Liver (tissue), 8 donors: ENCODE measurements at regions not wholly inside any gene's neighbourhood (a gene's known extent, or its start where the extent isn't known, plus 50 kb on each side); places are given as distances from the start of the nearest gene placed in this dataset.

Experiments used
- DNase-seq: peaks from one replicate; pipeline ENCODE4 v3.0.0-alpha.2; 2017; ENCODE audit warnings: low spot score
- H3K27ac ChIP-seq, 2 donors: one replicate each; pipeline ENCODE4 v1.7.0; 2013; ENCODE audit warnings: inconsistent platforms in 2 of 2, low read length in 2 of 2, control low read depth in 1 of 2, low read depth in 1 of 2, mild to moderate bottlenecking in 1 of 2
- H3K27me3 ChIP-seq, 4 donors: one replicate each; pipeline versions ENCODE4 v1.6.1 to v1.7.0; 2013; ENCODE audit warnings: low read length in 3 of 4, inconsistent platforms in 1 of 4, mild to moderate bottlenecking in 1 of 4, moderate library complexity in 1 of 4; ENCODE audit not compliant: control insufficient read depth in 4 of 4, insufficient read depth in 4 of 4
- H3K36me3 ChIP-seq, 4 donors: one replicate each; pipeline versions ENCODE4 v1.6.1 to v1.7.0; 2013; ENCODE audit warnings: low read length in 3 of 4, mild to moderate bottlenecking in 3 of 4, low read depth in 1 of 4, moderate library complexity in 1 of 4; ENCODE audit not compliant: control insufficient read depth in 4 of 4, insufficient read depth in 3 of 4
- H3K4me1 ChIP-seq, 4 donors: one replicate each; pipeline versions ENCODE4 v1.6.1 to v1.7.0; 2013; ENCODE audit warnings: low read length in 3 of 4, mild to moderate bottlenecking in 3 of 4, moderate library complexity in 1 of 4; ENCODE audit not compliant: control insufficient read depth in 4 of 4, insufficient read depth in 4 of 4
- H3K4me3 ChIP-seq, 3 donors: one replicate each; pipeline versions ENCODE4 v1.6.1 to v1.7.0; 2013; ENCODE audit warnings: low read length in 3 of 3, control low read depth in 1 of 3, low read depth in 1 of 3, mild to moderate bottlenecking in 1 of 3
- H3K9ac ChIP-seq, 2 donors: one replicate each; pipeline ENCODE4 v1.7.0; 2013; ENCODE audit warnings: low read length in 2 of 2, mild to moderate bottlenecking in 2 of 2, moderate library complexity in 2 of 2, control low read depth in 1 of 2, low read depth in 1 of 2
- H3K9me3 ChIP-seq, 4 donors: one replicate each; pipeline versions ENCODE4 v1.6.1 to v1.7.0; 2013; ENCODE audit warnings: low read length in 3 of 4; ENCODE audit not compliant: control insufficient read depth in 4 of 4
- EGR1 ChIP-seq, 2 donors: IDR thresholded peaks; 2 replicates each; pipeline ENCODE4 v1.6.1; 2016 to 2018; ENCODE audit warnings: antibody characterized with exemption in 2 of 2, low read depth in 2 of 2
- FOXA1 ChIP-seq: IDR thresholded peaks from 2 replicates; pipeline ENCODE4 v1.6.1; 2016; ENCODE audit warnings: antibody characterized with exemption
- FOXA2 ChIP-seq: IDR thresholded peaks from 2 replicates; pipeline ENCODE4 v1.6.1; 2016; ENCODE audit warnings: antibody characterized with exemption
- GABPA ChIP-seq, 2 donors: IDR thresholded peaks in 1 of 2; conservative IDR thresholded peaks in 1 of 2; 2 replicates each; pipeline ENCODE4 v1.6.1; 2016; ENCODE audit warnings: antibody characterized with exemption in 2 of 2, mild to moderate bottlenecking in 1 of 2, moderate library complexity in 1 of 2
- HNF4A ChIP-seq, 2 donors: conservative IDR thresholded peaks; 2 replicates each; pipeline ENCODE4 v1.6.1; 2016; ENCODE audit warnings: antibody characterized with exemption in 2 of 2, mild to moderate bottlenecking in 2 of 2
- HNF4G ChIP-seq: IDR thresholded peaks from 2 replicates; pipeline ENCODE4 v1.6.1; 2016; ENCODE audit warnings: antibody characterized with exemption
- JUND ChIP-seq, 2 donors: IDR thresholded peaks; 2 replicates each; pipeline ENCODE4 v1.6.1; 2016; ENCODE audit warnings: antibody characterized with exemption in 2 of 2
- NR2F2 ChIP-seq: IDR thresholded peaks from 2 replicates; pipeline ENCODE4 v1.6.1; 2016; ENCODE audit warnings: antibody characterized with exemption
- RAD21 ChIP-seq, 2 donors: IDR thresholded peaks; 2 replicates each; pipeline ENCODE4 v1.6.1; 2016; ENCODE audit warnings: antibody characterized with exemption in 2 of 2, mild to moderate bottlenecking in 2 of 2
- RXRA ChIP-seq, 2 donors: IDR thresholded peaks; 2 replicates each; pipeline ENCODE4 v1.6.1; 2017 to 2018; ENCODE audit warnings: antibody characterized with exemption in 2 of 2, mild to moderate bottlenecking in 1 of 2
- SP1 ChIP-seq: IDR thresholded peaks from 2 replicates; pipeline ENCODE4 v1.6.1; 2018; ENCODE audit warnings: antibody characterized with exemption, mild to moderate bottlenecking
- TAF1 ChIP-seq: conservative IDR thresholded peaks from 2 replicates; pipeline ENCODE4 v1.6.1; 2016; ENCODE audit warnings: antibody characterized with exemption, mild to moderate bottlenecking
- YY1 ChIP-seq: IDR thresholded peaks from 2 replicates; pipeline ENCODE4 v1.6.1; 2016; ENCODE audit warnings: antibody characterized with exemption, mild to moderate bottlenecking
- WGBS: extraction: QIAGEN DNeasy Blood & Tissue Kit; methylation state at CpG from one replicate; pipeline ENCODE4 v1.1.7; 2013; 5-methylcytosine and 5-hydroxymethylcytosine counted together
- TF ChIP-seq, protein P1 (sequence below): fragments of 150-350 bp; IDR thresholded peaks from 2 replicates; pipeline ENCODE4 v1.5.1; 2017; ENCODE audit warnings: improper control_type of control experiment, low read depth, low read length; ENCODE audit not compliant: missing input control
- TF ChIP-seq, protein P2 (sequence below): IDR thresholded peaks from 2 replicates; pipeline ENCODE4 v1.6.1; 2016; ENCODE audit warnings: antibody characterized with exemption, mild to moderate bottlenecking
- TF ChIP-seq, protein P3 (sequence below): IDR thresholded peaks from 2 replicates; pipeline ENCODE4 v1.6.1; 2016; ENCODE audit warnings: antibody characterized with exemption
- donor health status: healthy.
- donor health status: healthy.
- donor health status: healthy.
- donor health status: healthy.
- donor health status: healthy.

DNA sequence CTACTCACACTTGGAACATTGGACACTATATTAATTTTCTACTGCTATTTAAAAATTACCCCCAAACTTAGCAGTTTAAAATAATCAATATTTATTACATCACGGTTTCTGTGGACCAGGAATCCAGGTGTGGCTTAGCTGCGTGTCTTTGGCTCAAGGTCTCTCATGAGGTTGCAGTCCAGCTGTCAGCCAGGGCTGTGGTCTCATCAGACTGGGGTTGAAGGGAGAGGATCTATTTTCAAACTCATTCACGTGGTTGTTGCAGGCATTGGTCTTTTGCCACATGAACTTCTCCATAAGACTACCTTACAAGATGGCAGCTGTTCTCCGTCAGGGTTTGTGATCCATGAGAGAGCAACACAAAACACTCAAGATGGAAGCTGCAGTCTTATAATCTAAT lies 343.0 kb downstream of the BCAT1 start:
- no peaks in the 10 kb centered on the region for H3K9me3 ChIP-seq
- WGBS, result 70% methylated on average over 4 of the region's 4 CpGs
- no peaks in the 10 kb centered on the region for H3K27me3 ChIP-seq
- no peak overlapping the region for H3K4me3 ChIP-seq
- H3K9ac ChIP-seq, result no peak overlapping the region
- TF ChIP-seq GABPA (IDR thresholded peaks at IDR 0.05 in 1 of 2, conservative IDR thresholded peaks at IDR 0.05 in 1 of 2) (no peak), EGR1 (IDR thresholded peaks at IDR 0.05; ENCODE audit: low read depth in 2 of 2) (no peak), FOXA2 (no peak), RXRA (IDR thresholded peaks at IDR 0.05) (no peak), RAD21 (IDR thresholded peaks at IDR 0.05) (no peak), HNF4G (no peak), NR2F2 (no peak), SP1 (no peak), HNF4A (conservative IDR thresholded peaks at IDR 0.05) (no peak), JUND (IDR thresholded peaks at IDR 0.05) (no peak), FOXA1 (no peak)
- TF ChIP-seq, protein P1, sequence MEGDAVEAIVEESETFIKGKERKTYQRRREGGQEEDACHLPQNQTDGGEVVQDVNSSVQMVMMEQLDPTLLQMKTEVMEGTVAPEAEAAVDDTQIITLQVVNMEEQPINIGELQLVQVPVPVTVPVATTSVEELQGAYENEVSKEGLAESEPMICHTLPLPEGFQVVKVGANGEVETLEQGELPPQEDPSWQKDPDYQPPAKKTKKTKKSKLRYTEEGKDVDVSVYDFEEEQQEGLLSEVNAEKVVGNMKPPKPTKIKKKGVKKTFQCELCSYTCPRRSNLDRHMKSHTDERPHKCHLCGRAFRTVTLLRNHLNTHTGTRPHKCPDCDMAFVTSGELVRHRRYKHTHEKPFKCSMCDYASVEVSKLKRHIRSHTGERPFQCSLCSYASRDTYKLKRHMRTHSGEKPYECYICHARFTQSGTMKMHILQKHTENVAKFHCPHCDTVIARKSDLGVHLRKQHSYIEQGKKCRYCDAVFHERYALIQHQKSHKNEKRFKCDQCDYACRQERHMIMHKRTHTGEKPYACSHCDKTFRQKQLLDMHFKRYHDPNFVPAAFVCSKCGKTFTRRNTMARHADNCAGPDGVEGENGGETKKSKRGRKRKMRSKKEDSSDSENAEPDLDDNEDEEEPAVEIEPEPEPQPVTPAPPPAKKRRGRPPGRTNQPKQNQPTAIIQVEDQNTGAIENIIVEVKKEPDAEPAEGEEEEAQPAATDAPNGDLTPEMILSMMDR, result no peak
- no peaks in the 10 kb centered on the region for H3K4me1 ChIP-seq
- H3K36me3 ChIP-seq, result no peaks in the 10 kb centered on the region
- no peak overlapping the region for H3K27ac ChIP-seq
- no peak for DNase-seq

DNA sequence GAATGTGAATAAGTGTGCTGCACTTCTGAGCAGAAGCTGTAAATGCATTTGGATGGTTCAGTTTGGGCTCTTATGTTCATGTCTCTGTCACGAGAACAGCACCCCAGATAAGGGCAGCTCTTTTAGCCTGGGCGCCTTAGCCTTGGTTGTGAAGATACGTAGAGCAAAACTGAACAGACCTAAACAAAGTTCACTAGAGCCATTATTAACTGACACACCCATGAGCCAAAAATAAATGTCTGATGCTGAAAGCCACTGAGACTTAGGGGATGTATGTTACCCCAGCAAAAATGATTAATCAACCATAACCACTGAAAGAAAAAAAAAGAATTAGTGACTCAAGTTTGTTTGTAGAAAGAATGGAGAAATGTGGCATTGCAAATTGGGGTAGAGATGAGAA lies 343.4 kb downstream of the BCAT1 start:
- H3K9me3 ChIP-seq, result no peaks in the 10 kb centered on the region
- 50% methylated on average over 3 of the region's 3 CpGs for WGBS
- no peaks in the 10 kb centered on the region for H3K27me3 ChIP-seq
- no peak for DNase-seq
- H3K27ac ChIP-seq, result no peak overlapping the region
- H3K9ac ChIP-seq, result no peak overlapping the region
- H3K4me3 ChIP-seq, result no peak overlapping the region
- no peaks in the 10 kb centered on the region for H3K36me3 ChIP-seq
- no peak for TF ChIP-seq JUND (IDR thresholded peaks at IDR 0.05)
- TF ChIP-seq FOXA1, result no peak
- TF ChIP-seq YY1, result no peak
- TF ChIP-seq, protein P2, sequence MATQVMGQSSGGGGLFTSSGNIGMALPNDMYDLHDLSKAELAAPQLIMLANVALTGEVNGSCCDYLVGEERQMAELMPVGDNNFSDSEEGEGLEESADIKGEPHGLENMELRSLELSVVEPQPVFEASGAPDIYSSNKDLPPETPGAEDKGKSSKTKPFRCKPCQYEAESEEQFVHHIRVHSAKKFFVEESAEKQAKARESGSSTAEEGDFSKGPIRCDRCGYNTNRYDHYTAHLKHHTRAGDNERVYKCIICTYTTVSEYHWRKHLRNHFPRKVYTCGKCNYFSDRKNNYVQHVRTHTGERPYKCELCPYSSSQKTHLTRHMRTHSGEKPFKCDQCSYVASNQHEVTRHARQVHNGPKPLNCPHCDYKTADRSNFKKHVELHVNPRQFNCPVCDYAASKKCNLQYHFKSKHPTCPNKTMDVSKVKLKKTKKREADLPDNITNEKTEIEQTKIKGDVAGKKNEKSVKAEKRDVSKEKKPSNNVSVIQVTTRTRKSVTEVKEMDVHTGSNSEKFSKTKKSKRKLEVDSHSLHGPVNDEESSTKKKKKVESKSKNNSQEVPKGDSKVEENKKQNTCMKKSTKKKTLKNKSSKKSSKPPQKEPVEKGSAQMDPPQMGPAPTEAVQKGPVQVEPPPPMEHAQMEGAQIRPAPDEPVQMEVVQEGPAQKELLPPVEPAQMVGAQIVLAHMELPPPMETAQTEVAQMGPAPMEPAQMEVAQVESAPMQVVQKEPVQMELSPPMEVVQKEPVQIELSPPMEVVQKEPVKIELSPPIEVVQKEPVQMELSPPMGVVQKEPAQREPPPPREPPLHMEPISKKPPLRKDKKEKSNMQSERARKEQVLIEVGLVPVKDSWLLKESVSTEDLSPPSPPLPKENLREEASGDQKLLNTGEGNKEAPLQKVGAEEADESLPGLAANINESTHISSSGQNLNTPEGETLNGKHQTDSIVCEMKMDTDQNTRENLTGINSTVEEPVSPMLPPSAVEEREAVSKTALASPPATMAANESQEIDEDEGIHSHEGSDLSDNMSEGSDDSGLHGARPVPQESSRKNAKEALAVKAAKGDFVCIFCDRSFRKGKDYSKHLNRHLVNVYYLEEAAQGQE, result no peak
- no peak for TF ChIP-seq EGR1 (IDR thresholded peaks at IDR 0.05; ENCODE audit: low read depth in 2 of 2)
- TF ChIP-seq NR2F2, result no peak
- no peak for TF ChIP-seq FOXA2
- TF ChIP-seq RXRA (IDR thresholded peaks at IDR 0.05), result no peak
- TF ChIP-seq SP1, result no peak
- TF ChIP-seq TAF1, result no peak
- TF ChIP-seq HNF4G, result no peak
- TF ChIP-seq, protein P3, sequence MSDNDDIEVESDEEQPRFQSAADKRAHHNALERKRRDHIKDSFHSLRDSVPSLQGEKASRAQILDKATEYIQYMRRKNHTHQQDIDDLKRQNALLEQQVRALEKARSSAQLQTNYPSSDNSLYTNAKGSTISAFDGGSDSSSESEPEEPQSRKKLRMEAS, result no peak
- no peaks in the 10 kb centered on the region for H3K4me1 ChIP-seq
